NT2/D1 (cell line): ENCODE measurements at regions not wholly inside any gene's neighbourhood (a gene's known extent, or its start where the extent isn't known, plus 50 kb on each side); places are given as distances from the start of the nearest gene placed in this dataset.

Source experiments
- DNase-seq: peaks from one replicate; pipeline ENCODE4 v3.0.0-alpha.2; 2011; ENCODE audit warnings: low read depth, low spot score
- H3K27me3 ChIP-seq: 2 replicates; pipeline ENCODE4 v1.6.0; 2011; ENCODE audit warnings: mild to moderate bottlenecking; ENCODE audit not compliant: insufficient read length, insufficient read depth
- H3K36me3 ChIP-seq: 2 replicates; pipeline ENCODE4 v1.6.1; 2011; ENCODE audit warnings: mild to moderate bottlenecking, low read length, mixed read lengths; ENCODE audit not compliant: insufficient read depth, insufficient read length
- H3K4me1 ChIP-seq: 2 replicates; pipeline ENCODE4 v1.5.1; 2011; ENCODE audit not compliant: insufficient read depth, insufficient read length
- H3K4me3 ChIP-seq: 2 replicates; pipeline ENCODE4 v1.5.1; 2011; ENCODE audit warnings: low read depth; ENCODE audit not compliant: insufficient read length
- H3K9ac ChIP-seq: 2 replicates; pipeline ENCODE4 v1.6.0; 2011; ENCODE audit warnings: low read depth; ENCODE audit not compliant: insufficient read length
- H3K9me3 ChIP-seq: 2 replicates; pipeline ENCODE4 v1.5.1; 2011; ENCODE audit warnings: mild to moderate bottlenecking, low read length; ENCODE audit not compliant: insufficient read depth
- SUZ12 ChIP-seq: IDR thresholded peaks from 2 replicates; pipeline ENCODE4 v1.6.1; 2011; ENCODE audit not compliant: insufficient read length, insufficient read depth; ENCODE audit errors: extremely low read depth
- YY1 ChIP-seq: IDR thresholded peaks from 2 replicates; pipeline ENCODE4 v1.6.1; 2011; ENCODE audit not compliant: insufficient read length, insufficient read depth
- ZNF274 ChIP-seq: IDR thresholded peaks from 2 replicates; pipeline ENCODE4 v1.6.1; 2011; ENCODE audit warnings: mild to moderate bottlenecking, low read depth, low read length

GRCh38 chr5:124570285-124571035, 176.0 kb downstream of the ZNF608 start:
- DNase-seq, result no peak
- no peak overlapping the region for H3K4me3 ChIP-seq
- TF ChIP-seq SUZ12 (no peak), YY1 (no peak), ZNF274 (no peak)
- H3K9ac ChIP-seq, result no peak overlapping the region
- no peaks in the 10 kb centered on the region for H3K36me3 ChIP-seq
- H3K9me3 ChIP-seq, result no peaks in the 10 kb centered on the region
- no peaks in the 10 kb centered on the region for H3K27me3 ChIP-seq
- no peaks in the 10 kb centered on the region for H3K4me1 ChIP-seq

DNA sequence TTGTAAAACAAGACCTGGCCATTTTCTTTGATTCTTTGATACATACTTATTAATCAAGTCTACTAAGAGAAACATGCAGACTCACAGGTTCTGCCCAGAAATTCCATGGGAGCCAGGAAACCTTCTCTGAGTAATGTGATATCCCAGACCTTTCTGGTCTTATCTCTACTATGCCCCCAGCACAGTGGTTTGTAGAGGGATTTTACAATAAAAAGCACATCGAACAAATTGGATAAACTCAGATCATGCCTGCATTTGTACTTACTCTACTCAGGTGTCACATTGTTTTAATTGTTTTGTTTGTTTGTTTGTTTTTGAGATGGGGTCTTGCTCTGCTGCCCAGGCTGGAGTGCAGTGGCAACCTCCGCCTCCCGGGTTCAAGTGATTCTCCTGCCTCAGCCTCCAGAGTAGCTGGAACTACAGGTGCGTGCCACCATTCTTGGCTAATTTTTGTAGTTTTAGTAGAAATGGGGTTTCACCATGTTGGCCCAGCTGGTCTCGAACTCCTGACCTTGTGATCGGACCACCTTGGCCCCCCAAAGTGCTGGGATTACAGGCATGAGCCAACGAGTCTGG, 179.5 kb downstream of the ZNF608 start:
- no peaks in the 10 kb centered on the region for H3K27me3 ChIP-seq
- H3K9ac ChIP-seq, result no peak overlapping the region
- H3K4me3 ChIP-seq, result no peak overlapping the region
- H3K9me3 ChIP-seq, result no peaks in the 10 kb centered on the region
- no peaks in the 10 kb centered on the region for H3K36me3 ChIP-seq
- TF ChIP-seq ZNF274, result no peak
- no peak for TF ChIP-seq SUZ12
- DNase-seq, result no peak
- no peaks in the 10 kb centered on the region for H3K4me1 ChIP-seq

DNA sequence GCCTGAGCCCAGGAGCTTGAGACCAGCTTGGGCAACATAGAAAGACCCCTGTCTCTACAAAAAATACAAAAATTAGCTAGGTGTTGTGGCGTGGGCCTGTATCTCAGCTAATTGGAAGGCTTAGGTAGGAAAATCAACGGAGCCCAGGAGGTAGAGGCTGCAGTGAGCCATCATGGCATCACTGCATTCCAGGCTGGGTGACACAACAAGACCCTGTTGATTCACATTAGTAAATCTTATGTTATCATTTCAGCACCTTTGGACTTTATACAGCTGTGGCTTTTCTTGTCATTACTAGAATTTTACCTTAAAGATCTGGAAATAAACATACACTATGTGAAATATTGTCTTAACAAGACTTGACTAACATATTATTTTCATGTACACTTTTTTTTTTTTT, 185.0 kb downstream of the ZNF608 start:
- no peak overlapping the region for H3K4me3 ChIP-seq
- TF ChIP-seq ZNF274 (no peak), SUZ12 (no peak), YY1 (no peak)
- H3K4me1 ChIP-seq, result no peaks in the 10 kb centered on the region
- H3K9ac ChIP-seq, result no peak overlapping the region
- H3K9me3 ChIP-seq, result peaks cover 6% of the 10 kb centered on the region; the same call in 1 of the 2 replicates
- no peak for DNase-seq
- H3K36me3 ChIP-seq, result no peaks in the 10 kb centered on the region
- no peaks in the 10 kb centered on the region for H3K27me3 ChIP-seq

GRCh38 chr5:124560370-124560769, 186.1 kb downstream of the ZNF608 start:
- TF ChIP-seq YY1 (no peak), ZNF274 (no peak), SUZ12 (no peak)
- no peak overlapping the region for H3K4me3 ChIP-seq
- peaks cover 6% of the 10 kb centered on the region; the same call in 1 of the 2 replicates for H3K9me3 ChIP-seq
- no peaks in the 10 kb centered on the region for H3K27me3 ChIP-seq
- H3K36me3 ChIP-seq, result no peaks in the 10 kb centered on the region
- H3K4me1 ChIP-seq, result no peaks in the 10 kb centered on the region
- H3K9ac ChIP-seq, result no peak overlapping the region
- DNase-seq, result no peak

- H3K27me3 ChIP-seq, result no peaks in the 10 kb centered on the region
- no peaks in the 10 kb centered on the region for H3K36me3 ChIP-seq
- TF ChIP-seq ZNF274, result no peak
- no peak for TF ChIP-seq YY1
- TF ChIP-seq SUZ12, result no peak
- no peak overlapping the region for H3K4me3 ChIP-seq
- DNase-seq, result no peak
- no peak overlapping the region for H3K9ac ChIP-seq
- H3K4me1 ChIP-seq, result no peaks in the 10 kb centered on the region
- peaks cover 6% of the 10 kb centered on the region; the same call in 1 of the 2 replicates for H3K9me3 ChIP-seq
Observed at GRCh38 chr5:124557761-124558160, 188.7 kb downstream of the ZNF608 start.

- no peaks in the 10 kb centered on the region for H3K4me1 ChIP-seq
- H3K9ac ChIP-seq, result no peak overlapping the region
- H3K36me3 ChIP-seq, result no peaks in the 10 kb centered on the region
- TF ChIP-seq YY1, result no peak
- no peaks in the 10 kb centered on the region for H3K27me3 ChIP-seq
- peaks cover 6% of the 10 kb centered on the region; the same call in 1 of the 2 replicates for H3K9me3 ChIP-seq
- no peak for DNase-seq
- H3K4me3 ChIP-seq, result no peak overlapping the region
Observed at GRCh38 chr5:124554746-124555578, 191.5 kb downstream of the ZNF608 start.

- H3K9me3 ChIP-seq, result peaks cover 6% of the 10 kb centered on the region; the same call in 1 of the 2 replicates
- no peak for TF ChIP-seq SUZ12
- no peak for TF ChIP-seq ZNF274
- no peak for TF ChIP-seq YY1
- DNase-seq, result no peak
- H3K4me1 ChIP-seq, result no peaks in the 10 kb centered on the region
- no peak overlapping the region for H3K9ac ChIP-seq
- H3K27me3 ChIP-seq, result no peaks in the 10 kb centered on the region
- no peak overlapping the region for H3K4me3 ChIP-seq
- no peaks in the 10 kb centered on the region for H3K36me3 ChIP-seq
Observed at GRCh38 chr5:124553911-124554310, 192.5 kb downstream of the ZNF608 start.
